PC-9 (cell line): ENCODE measurements at regions not wholly inside any gene's neighbourhood (a gene's known extent, or its start where the extent isn't known, plus 50 kb on each side); places are given as distances from the start of the nearest gene placed in this dataset.

Experiments used
- BruUV-seq: library from RNA; stranded (reverse); fragments of 400-500 nt; replicated peaks from 2 replicates; lab custom pipeline; 2021; lab: Mats Ljungman, UMichigan
- CTCF ChIA-PET: fragments of 300-600 bp; sonication (Branson Sonifier 250); formaldehyde crosslinking; loops from one replicate; lab custom pipeline; 2022; ENCODE audit warnings: antibody characterized with exemption; lab: Charles Lee
- POLR2A ChIA-PET: fragments of 300-600 bp; sonication (Branson Sonifier 250); formaldehyde crosslinking; loops from one replicate; lab custom pipeline; 2022; ENCODE audit warnings: antibody characterized with exemption; ENCODE audit not compliant: unreplicated experiment; lab: Charles Lee
- DNase-seq, 2 experiments: peaks; one replicate each; pipeline versions ENCODE4 v3.0.0 to v3.0.0-alpha.2; 2015 to 2022; ENCODE audit warnings: mixed read lengths in 1 of 2
- H2AFZ ChIP-seq: fragments of 200-600 bp; sonication (generic); 2 replicates; pipeline ENCODE4 v1.8.1; 2017; ENCODE audit warnings: antibody characterized with exemption
- H3F3A ChIP-seq: fragments of 200-600 bp; sonication (generic); 2 replicates; pipeline ENCODE4 v1.8.1; 2017; ENCODE audit warnings: antibody characterized with exemption, mild to moderate bottlenecking, low read depth; ENCODE audit not compliant: insufficient read depth
- H3K27ac ChIP-seq: fragments of 200-600 bp; sonication (generic); 2 replicates; pipeline ENCODE4 v1.6.1; 2016; ENCODE audit warnings: mixed run types
- H3K27me3 ChIP-seq: fragments of 200-600 bp; sonication (generic); 2 replicates; pipeline ENCODE4 v1.6.1; 2016; ENCODE audit warnings: low read depth, mixed run types; ENCODE audit not compliant: insufficient read depth
- H3K36me3 ChIP-seq: fragments of 200-600 bp; sonication (generic); 2 replicates; pipeline ENCODE4 v1.6.1; 2016; ENCODE audit warnings: low read depth, mixed run types
- H3K4me1 ChIP-seq: fragments of 200-600 bp; sonication (generic); replicated peaks from 2 replicates; pipeline ENCODE4 v1.6.1; 2016; ENCODE audit warnings: mixed run types; ENCODE audit not compliant: insufficient read depth
- H3K4me2 ChIP-seq: fragments of 200-600 bp; sonication (generic); 2 replicates; pipeline ENCODE4 v1.6.1; 2017; ENCODE audit warnings: mixed run types
- H3K4me3 ChIP-seq: fragments of 200-600 bp; sonication (generic); 2 replicates; pipeline ENCODE4 v1.6.1; 2016; ENCODE audit warnings: mixed run types
- H3K79me2 ChIP-seq: fragments of 200-600 bp; sonication (generic); 2 replicates; pipeline ENCODE4 v1.6.1; 2017; ENCODE audit warnings: low read depth, mixed run types
- H3K9me2 ChIP-seq: fragments of 200-600 bp; sonication (generic); 2 replicates; pipeline ENCODE4 v1.8.1; 2017; ENCODE audit warnings: mild to moderate bottlenecking; ENCODE audit not compliant: insufficient read depth
- H3K9me3 ChIP-seq: fragments of 200-600 bp; sonication (generic); 2 replicates; pipeline ENCODE4 v1.8.1; 2016; ENCODE audit warnings: low read depth; ENCODE audit not compliant: insufficient read depth
- H4K20me1 ChIP-seq: fragments of 200-600 bp; sonication (generic); 2 replicates; pipeline ENCODE4 v1.8.1; 2017; ENCODE audit not compliant: insufficient read depth
- CTCF ChIP-seq: fragments of 200-600 bp; sonication (generic); conservative IDR thresholded peaks from 2 replicates; pipeline ENCODE4 v1.6.1; 2017; ENCODE audit warnings: mixed run types, antibody characterized with exemption, mild to moderate bottlenecking, moderate library complexity
- EZH2 ChIP-seq: fragments of 200-600 bp; sonication (generic); IDR thresholded peaks from 2 replicates; pipeline ENCODE4 v1.8.0; 2017; ENCODE audit warnings: antibody characterized with exemption, low read depth
- intact Hi-C: fragments of 100-400 bp; cut with micrococcal nuclease; formaldehyde crosslinking; loops from one replicate; pipeline ENCODE4 v1.10.0; 2022; ENCODE audit not compliant: unreplicated experiment

- Histone ChIP-seq H3K9me2 (peaks cover 5% of the 10 kb centered on the region; the same call in 1 of the 2 replicates), H3K9me3 (no peaks in the 10 kb centered on the region), H3K36me3 (no peaks in the 10 kb centered on the region), H3K27ac (no peak overlapping the region), H3K27me3 (no peaks in the 10 kb centered on the region), H3K4me1 (no peaks in the 10 kb centered on the region), H3K79me2 (no peaks in the 10 kb centered on the region), H2AFZ (no peak overlapping the region), H4K20me1 (no peaks in the 10 kb centered on the region), H3K4me2 (no peak overlapping the region), H3K4me3 (no peak overlapping the region), H3F3A (no peaks in the 10 kb centered on the region)
- DNase-seq: no peak
- POLR2A ChIA-PET: no interaction called here
- BruUV-seq: no TSS peak
- intact Hi-C loops: no loop called here
- TF ChIP-seq CTCF (no peak), EZH2 (no peak)
- CTCF ChIA-PET: no interaction called here
Measured at GRCh38 chr5:86671536-86671935, 53.8 kb downstream of the COX7C start.

GRCh38 chr5:86674069-86674468 lies 56.3 kb downstream of the COX7C start:
- Histone ChIP-seq H3K4me1 (no peaks in the 10 kb centered on the region), H3K79me2 (no peaks in the 10 kb centered on the region), H3F3A (no peaks in the 10 kb centered on the region), H4K20me1 (no peaks in the 10 kb centered on the region), H3K9me2 (peaks cover 5% of the 10 kb centered on the region; the same call in 1 of the 2 replicates), H3K27ac (no peak overlapping the region), H3K4me3 (no peak overlapping the region), H2AFZ (no peak overlapping the region), H3K36me3 (no peaks in the 10 kb centered on the region), H3K27me3 (no peaks in the 10 kb centered on the region), H3K4me2 (no peak overlapping the region), H3K9me3 (no peaks in the 10 kb centered on the region)
- intact Hi-C loops: no loop called here
- no peak for DNase-seq
- no TSS peak for BruUV-seq
- CTCF ChIA-PET: no interaction called here
- POLR2A ChIA-PET: no interaction called here
- TF ChIP-seq EZH2: no peak
- no peak for TF ChIP-seq CTCF

- Histone ChIP-seq H3K4me1 (no peaks in the 10 kb centered on the region), H3K36me3 (no peaks in the 10 kb centered on the region), H4K20me1 (no peaks in the 10 kb centered on the region), H3K4me2 (no peak overlapping the region), H3K27ac (no peak overlapping the region), H3K9me3 (no peaks in the 10 kb centered on the region), H2AFZ (no peak overlapping the region), H3F3A (no peaks in the 10 kb centered on the region), H3K4me3 (no peak overlapping the region), H3K79me2 (no peaks in the 10 kb centered on the region), H3K9me2 (peaks cover 5% of the 10 kb centered on the region; the same call in 1 of the 2 replicates), H3K27me3 (no peaks in the 10 kb centered on the region)
- TF ChIP-seq EZH2: no peak
- TF ChIP-seq CTCF: no peak
- intact Hi-C loops: no loop called here
- POLR2A ChIA-PET: no interaction called here
- no peak for DNase-seq
- no TSS peak for BruUV-seq
- CTCF ChIA-PET: no interaction called here
Measured at GRCh38 chr5:86675311-86675710, 57.6 kb downstream of the COX7C start.
